ENCODE measurements at regions not wholly inside any gene's neighbourhood (a gene's known extent, or its start where the extent isn't known, plus 50 kb on each side); places are given as distances from the start of the nearest gene placed in this dataset.
A peak's percentile ranks its signal among the peaks of the same experiment; 100 is the strongest.

DNA sequence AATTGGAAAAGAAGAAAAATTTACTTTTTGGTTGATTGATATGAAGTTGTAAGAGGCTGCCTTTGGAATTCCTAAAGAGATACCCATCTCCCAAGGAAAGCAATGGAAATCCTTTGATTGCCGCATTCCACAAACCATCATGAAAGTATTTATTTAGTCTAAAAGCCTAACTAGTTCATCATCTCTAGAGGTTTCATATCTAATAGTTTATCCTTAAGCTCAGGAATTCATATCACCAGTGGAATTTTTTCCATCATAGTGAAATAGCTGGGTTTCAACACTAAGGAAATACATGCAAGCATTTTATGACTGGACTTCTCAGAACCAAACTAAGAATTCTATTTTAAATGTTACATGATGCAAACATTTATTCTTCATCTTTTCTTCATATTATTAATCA lies 144.9 kb downstream of the FBXO8 start:
- Histone ChIP-seq H3K4me3 (ENCODE audit: insufficient read depth, low read depth, low read length) (no peak overlapping the region), H3K27me3 (ENCODE audit: control insufficient read depth, insufficient read depth, low read length) (no peaks in the 10 kb centered on the region), H3K36me3 (replicated peaks; ENCODE audit: control insufficient read depth, insufficient read depth, low read length) (no peaks in the 10 kb centered on the region)
- no peak for DNase-seq

DNA sequence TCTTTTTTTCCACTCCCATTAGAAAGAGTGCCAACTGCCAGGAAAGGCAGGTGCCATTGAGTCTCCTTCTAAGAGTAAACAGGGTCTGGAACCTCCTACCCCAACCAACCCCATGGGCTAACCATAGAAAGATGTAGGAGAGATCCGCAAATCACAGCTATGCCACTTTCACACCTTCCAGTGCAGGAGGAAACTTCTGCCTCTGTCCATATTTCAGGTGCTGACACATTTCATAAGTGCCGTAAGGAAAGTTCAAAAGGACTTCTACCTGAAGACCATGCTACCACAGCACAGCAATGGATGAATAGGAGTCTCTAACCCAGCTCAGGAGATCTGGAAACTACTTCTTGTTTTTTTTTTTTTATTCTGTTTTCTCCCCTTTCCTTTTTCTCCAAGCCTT lies 145.8 kb downstream of the FBXO8 start:
- no peaks in the 10 kb centered on the region for H3K27me3 ChIP-seq (ENCODE audit: control insufficient read depth, insufficient read depth, low read length)
- H3K4me3 ChIP-seq (ENCODE audit: insufficient read depth, low read depth, low read length), result no peak overlapping the region
- DNase-seq, result no peak
- no peaks in the 10 kb centered on the region for H3K36me3 ChIP-seq (replicated peaks; ENCODE audit: control insufficient read depth, insufficient read depth, low read length)

DNA sequence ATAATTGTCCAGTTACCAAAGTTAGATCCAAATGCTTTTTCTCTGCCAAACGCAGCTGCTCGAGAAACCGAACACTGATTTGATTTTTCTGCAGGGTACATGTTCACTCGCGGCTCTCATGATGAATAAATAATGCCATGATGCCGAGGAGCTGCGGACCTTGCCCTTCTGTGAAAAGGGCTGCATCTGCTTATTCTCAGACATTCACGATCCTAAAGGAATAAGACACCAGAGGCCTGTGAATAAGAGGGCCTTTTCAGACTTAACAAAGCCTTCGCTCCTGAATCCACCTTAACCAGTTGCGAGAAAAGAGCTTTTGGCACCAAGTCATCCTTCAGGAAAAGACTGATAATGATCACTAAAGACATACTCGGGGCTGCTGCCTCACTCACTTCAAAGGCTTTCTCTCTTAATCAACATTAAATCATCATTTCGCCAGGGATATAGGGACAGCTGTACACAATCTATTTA lies 147.5 kb downstream of the FBXO8 start:
- Histone ChIP-seq H3K27me3 (ENCODE audit: control insufficient read depth, insufficient read depth, low read length) (no peaks in the 10 kb centered on the region), H3K4me3 (ENCODE audit: insufficient read depth, low read depth, low read length) (no peak overlapping the region)

DNA sequence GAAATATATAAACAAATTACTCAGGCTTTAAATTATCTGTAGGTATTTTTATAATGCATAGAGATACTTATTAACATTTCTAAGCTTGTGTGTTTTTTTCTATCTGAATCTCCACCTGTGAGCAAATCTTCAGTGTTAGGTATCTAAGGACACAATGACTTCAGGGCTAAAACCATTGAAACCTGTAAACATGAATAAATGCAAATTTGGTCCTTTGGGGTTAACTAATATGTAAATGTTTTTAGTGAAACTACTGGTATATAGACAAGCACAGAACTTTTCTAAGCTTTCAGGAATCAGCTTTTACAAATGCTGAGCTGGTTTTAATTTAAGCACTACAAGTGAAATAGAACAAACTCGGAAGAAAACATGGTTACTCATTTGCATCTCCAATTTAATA lies 147.9 kb downstream of the FBXO8 start:
- Histone ChIP-seq H3K4me3 (ENCODE audit: insufficient read depth, low read depth, low read length) (no peak overlapping the region), H3K36me3 (replicated peaks; ENCODE audit: control insufficient read depth, insufficient read depth, low read length) (no peaks in the 10 kb centered on the region), H3K27me3 (ENCODE audit: control insufficient read depth, insufficient read depth, low read length) (no peaks in the 10 kb centered on the region)
- no peak for DNase-seq

More for the DNA sequence above, 147.5 kb downstream of the FBXO8 start:
- DNase-seq, result no peak
- H3K36me3 ChIP-seq (replicated peaks; ENCODE audit: control insufficient read depth, insufficient read depth, low read length), result no peaks in the 10 kb centered on the region

DNA sequence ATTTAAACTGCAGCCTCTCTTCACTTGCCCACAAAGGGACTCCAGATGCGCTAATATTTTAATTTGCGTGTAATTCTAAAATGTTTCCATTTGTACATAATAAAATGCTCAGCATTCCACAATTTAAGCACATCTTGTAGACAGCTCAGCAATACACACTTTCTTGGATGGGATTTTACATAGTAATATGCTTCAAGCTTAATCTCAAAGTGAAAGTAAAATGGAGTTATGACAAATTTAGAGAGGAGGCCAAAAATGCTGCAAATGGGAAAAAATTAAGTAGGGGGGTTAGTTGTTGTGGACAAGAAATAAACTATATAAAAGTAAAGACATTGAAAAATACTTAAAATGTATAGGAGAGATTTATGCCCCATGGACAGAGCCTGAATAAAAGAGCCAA lies 149.1 kb downstream of the FBXO8 start:
- H3K27me3 ChIP-seq (ENCODE audit: control insufficient read depth, insufficient read depth, low read length), result no peaks in the 10 kb centered on the region
- DNase-seq, result no peak
- H3K4me3 ChIP-seq (ENCODE audit: insufficient read depth, low read depth, low read length), result no peak overlapping the region
- no peaks in the 10 kb centered on the region for H3K36me3 ChIP-seq (replicated peaks; ENCODE audit: control insufficient read depth, insufficient read depth, low read length)

DNA sequence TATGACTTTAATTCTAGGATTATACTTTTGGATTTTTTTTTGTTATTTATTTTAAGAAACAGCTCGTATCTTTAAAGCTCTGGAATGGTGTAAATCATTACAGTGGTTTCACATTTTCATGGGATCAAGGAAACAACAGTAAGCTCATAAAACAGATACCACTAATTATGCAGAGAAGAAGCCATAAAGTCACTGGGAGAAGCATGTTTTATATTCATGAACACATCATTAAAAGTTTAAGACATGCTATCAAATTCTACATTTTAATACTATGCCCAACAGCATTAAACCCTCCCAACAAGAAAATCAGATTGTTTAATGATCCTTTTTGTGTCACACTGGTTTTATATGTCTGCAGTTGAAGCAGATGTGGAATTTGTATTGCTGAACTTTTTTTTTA lies 149.9 kb downstream of the FBXO8 start:
- no peak for DNase-seq
- no peaks in the 10 kb centered on the region for H3K27me3 ChIP-seq (ENCODE audit: control insufficient read depth, insufficient read depth, low read length)
- H3K4me3 ChIP-seq (ENCODE audit: insufficient read depth, low read depth, low read length), result no peak overlapping the region
- no peaks in the 10 kb centered on the region for H3K36me3 ChIP-seq (replicated peaks; ENCODE audit: control insufficient read depth, insufficient read depth, low read length)

DNA sequence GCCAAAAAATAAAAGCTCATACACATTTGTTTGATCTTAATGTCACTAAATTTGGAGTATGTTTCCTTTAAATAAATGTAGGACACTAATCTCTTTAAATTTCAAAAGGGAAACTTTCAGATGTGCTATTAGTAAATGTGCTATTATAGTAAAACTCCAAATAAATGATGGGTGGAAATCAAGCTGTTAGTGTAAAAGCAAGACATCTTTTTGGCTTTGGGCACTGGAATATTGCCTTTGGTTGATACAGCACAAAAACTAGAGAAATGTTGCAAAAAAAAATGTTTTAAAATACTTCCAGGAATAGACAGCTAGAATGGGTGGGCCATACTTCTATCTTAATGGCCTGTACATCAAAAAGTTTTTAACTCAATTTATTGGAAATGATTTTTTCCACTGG lies 151.6 kb downstream of the FBXO8 start:
- H3K36me3 ChIP-seq (replicated peaks; ENCODE audit: control insufficient read depth, insufficient read depth, low read length), result no peaks in the 10 kb centered on the region

DNA sequence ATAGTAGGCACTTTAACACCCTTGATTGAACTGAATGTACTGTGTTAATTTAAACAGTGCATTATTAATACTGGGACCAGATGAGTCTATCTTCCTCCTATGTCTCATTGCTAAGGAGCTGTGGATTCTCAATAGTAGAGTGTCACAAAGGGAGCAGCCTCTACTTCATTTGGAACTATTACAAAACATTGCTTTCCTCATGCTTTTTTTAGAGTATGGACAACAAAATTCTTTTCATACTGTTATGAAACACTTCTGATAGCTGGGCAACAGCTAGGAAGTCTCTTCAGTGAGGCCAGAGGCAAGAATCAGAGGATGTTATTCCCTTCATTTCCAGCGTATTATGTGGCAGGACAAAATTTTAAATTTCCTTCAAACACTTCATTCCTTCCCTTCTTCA lies 160.8 kb downstream of the FBXO8 start:
- Histone ChIP-seq H3K36me3 (replicated peaks; ENCODE audit: control insufficient read depth, insufficient read depth, low read length) (no peaks in the 10 kb centered on the region), H3K27me3 (ENCODE audit: control insufficient read depth, insufficient read depth, low read length) (no peaks in the 10 kb centered on the region; the same call in 1 of the 2 replicates), H3K4me3 (ENCODE audit: insufficient read depth, low read depth, low read length) (no peak overlapping the region)
- no peak for DNase-seq

More for the DNA sequence above, 151.6 kb downstream of the FBXO8 start:
- Histone ChIP-seq H3K4me3 (ENCODE audit: insufficient read depth, low read depth, low read length) (no peak overlapping the region), H3K27me3 (ENCODE audit: control insufficient read depth, insufficient read depth, low read length) (no peaks in the 10 kb centered on the region)
- DNase-seq, result no peak

DNA sequence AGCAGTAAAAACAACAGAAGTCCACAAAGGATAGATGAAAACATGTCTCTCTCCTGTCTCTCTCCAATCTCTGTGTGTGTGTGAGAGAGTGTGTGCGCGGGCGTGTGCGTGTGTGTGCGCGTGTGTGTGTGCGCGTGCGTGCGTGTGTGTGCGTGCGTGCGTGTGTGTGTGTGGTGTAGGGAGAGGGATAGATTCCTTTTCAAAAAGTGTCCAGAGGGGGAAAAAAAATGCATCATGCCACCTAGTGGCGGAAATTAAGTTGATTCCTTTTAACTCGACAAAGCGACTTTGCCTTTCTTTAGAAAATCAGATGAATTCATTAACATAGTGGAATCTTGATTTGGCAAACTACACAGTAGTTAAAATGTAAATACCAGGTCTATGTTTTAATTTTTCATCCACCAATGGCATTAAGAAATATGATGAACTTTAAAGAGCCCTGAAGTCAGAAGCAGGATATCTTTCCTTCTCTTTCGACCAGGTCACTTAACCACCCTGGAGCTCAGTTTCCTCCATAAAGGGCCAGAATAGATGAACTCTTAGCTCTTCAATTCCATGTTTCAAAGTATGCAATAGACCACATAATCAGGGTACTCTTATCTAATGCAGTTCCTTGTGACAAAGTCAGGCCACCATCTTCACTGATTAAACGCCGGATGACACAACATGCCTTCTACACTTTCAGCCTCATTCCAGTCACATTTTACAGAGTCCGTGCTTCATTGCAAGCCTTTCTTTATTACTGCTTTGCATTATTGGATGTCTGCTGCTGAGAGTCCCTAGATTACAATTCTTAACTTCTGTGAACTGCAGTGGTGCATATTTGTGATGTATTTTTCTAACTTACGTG lies 162.8 kb downstream of the FBXO8 start:
- Histone ChIP-seq H3K27me3 (ENCODE audit: control insufficient read depth, insufficient read depth, low read length) (no peaks in the 10 kb centered on the region; the same call in 1 of the 2 replicates), H3K36me3 (replicated peaks; ENCODE audit: control insufficient read depth, insufficient read depth, low read length) (no peaks in the 10 kb centered on the region), H3K4me3 (ENCODE audit: insufficient read depth, low read depth, low read length) (peak overlapping the region; percentile 23; the same call in 1 of the 2 replicates)
- peak; percentile 37 for DNase-seq

DNA sequence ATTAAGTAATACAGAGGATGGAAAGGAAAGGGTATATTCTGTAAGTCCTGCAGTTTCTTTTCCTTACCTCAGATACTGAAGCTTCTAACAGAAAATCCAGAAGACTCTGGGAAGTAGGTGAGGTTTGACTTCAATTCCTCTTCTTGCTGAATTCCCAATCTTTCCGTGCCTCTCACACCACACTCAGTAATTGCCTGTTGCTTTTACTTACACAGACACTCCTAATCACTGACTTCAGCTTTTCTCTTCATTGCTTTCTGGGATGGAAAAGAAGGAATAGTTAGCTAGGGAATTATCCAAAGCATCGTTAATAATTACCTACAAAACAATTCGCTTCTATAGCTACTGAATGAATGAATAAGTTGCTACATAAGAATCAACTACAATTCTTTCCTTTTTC lies 163.6 kb downstream of the FBXO8 start:
- Histone ChIP-seq H3K4me3 (ENCODE audit: insufficient read depth, low read depth, low read length) (no peak overlapping the region), H3K36me3 (replicated peaks; ENCODE audit: control insufficient read depth, insufficient read depth, low read length) (no peaks in the 10 kb centered on the region), H3K27me3 (ENCODE audit: control insufficient read depth, insufficient read depth, low read length) (no peaks in the 10 kb centered on the region; the same call in 1 of the 2 replicates)
- DNase-seq, result no peak

DNA sequence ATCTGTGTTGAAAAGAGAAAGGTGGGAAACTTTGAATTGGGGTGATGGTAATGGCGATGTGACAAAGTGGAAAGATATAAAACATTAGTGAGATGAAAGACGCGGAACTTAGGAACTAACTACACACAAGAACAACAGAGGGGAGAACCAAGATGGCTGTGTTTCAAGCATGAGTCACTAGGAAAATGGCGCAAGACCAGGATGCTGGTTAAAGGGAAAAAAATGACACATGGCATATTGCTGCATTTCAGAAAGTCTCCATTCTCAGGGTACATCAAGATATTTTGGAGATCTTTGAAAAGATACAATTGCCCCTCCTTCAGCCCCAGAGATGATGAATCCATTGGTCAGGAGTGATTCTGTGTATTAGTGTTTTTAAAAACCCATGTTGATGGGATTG lies 164.4 kb downstream of the FBXO8 start:
- Histone ChIP-seq H3K36me3 (replicated peaks; ENCODE audit: control insufficient read depth, insufficient read depth, low read length) (no peaks in the 10 kb centered on the region), H3K27me3 (ENCODE audit: control insufficient read depth, insufficient read depth, low read length) (no peaks in the 10 kb centered on the region), H3K4me3 (ENCODE audit: insufficient read depth, low read depth, low read length) (no peak overlapping the region)
- no peak for DNase-seq

DNA sequence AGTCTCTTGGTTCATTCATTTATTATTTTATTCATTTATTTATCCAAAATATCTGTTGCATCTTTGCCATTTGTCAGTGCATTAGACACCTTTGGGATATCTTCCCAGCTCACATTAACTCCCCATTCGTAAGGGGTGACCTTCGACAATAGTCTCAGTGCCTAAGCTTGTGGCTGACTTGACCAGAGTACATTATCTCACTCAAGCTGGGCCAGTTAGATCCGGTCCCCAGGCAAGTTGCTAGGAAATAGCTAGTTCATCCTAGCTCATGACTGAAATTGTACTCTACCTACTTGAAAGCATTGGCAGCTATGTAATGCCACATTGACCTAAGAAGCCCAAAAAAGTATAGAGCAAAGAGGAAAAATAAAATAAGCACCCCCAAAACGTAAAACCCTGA lies 165.3 kb downstream of the FBXO8 start:
- no peak for DNase-seq
- Histone ChIP-seq H3K27me3 (ENCODE audit: control insufficient read depth, insufficient read depth, low read length) (no peaks in the 10 kb centered on the region), H3K36me3 (replicated peaks; ENCODE audit: control insufficient read depth, insufficient read depth, low read length) (no peaks in the 10 kb centered on the region), H3K4me3 (ENCODE audit: insufficient read depth, low read depth, low read length) (no peak overlapping the region)

DNA sequence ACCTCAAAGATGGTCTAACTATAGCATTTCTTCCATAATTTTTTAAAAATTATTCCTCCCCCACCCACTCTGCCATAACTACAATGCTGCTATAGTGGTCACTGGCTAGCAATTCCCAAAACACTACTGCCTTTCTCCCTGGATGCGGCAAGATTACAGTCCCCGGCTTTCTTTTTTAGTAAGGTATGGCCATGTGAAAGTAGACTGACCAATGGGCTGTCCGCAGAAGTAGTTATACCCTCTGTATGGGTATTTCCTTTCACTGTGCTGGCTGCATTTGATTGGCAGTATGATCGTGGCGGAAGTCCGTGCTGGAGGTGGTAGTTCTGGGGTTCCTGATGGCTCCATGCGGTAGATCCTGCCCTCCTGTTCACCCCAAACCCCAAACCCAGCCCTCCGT lies 166.0 kb downstream of the FBXO8 start:
- no peaks in the 10 kb centered on the region for H3K36me3 ChIP-seq (replicated peaks; ENCODE audit: control insufficient read depth, insufficient read depth, low read length)
- no peak overlapping the region for H3K4me3 ChIP-seq (ENCODE audit: insufficient read depth, low read depth, low read length)
- no peak for DNase-seq
- H3K27me3 ChIP-seq (ENCODE audit: control insufficient read depth, insufficient read depth, low read length), result no peaks in the 10 kb centered on the region

DNA sequence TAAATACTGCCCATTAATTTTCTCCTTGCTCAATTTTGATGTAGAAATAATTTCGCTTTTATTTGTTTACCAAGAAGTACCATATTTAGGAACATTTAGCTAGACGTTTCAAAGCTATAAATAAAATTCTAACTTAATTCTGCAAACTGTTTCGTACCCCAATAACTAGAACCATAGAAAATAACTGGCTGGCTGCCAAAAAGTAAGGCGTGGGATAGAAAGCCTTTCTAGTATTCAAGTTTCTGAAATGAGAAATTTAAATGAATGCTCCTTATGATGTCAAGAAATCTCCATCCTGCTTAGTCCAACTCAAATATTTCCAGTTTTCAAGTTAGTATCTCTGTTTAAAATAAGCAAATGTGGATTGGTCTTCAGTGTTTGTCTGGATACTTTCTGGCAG lies 167.4 kb downstream of the FBXO8 start:
- DNase-seq, result no peak
- H3K4me3 ChIP-seq (ENCODE audit: insufficient read depth, low read depth, low read length), result no peak overlapping the region
- H3K36me3 ChIP-seq (replicated peaks; ENCODE audit: control insufficient read depth, insufficient read depth, low read length), result no peaks in the 10 kb centered on the region
- no peaks in the 10 kb centered on the region for H3K27me3 ChIP-seq (ENCODE audit: control insufficient read depth, insufficient read depth, low read length)

DNA sequence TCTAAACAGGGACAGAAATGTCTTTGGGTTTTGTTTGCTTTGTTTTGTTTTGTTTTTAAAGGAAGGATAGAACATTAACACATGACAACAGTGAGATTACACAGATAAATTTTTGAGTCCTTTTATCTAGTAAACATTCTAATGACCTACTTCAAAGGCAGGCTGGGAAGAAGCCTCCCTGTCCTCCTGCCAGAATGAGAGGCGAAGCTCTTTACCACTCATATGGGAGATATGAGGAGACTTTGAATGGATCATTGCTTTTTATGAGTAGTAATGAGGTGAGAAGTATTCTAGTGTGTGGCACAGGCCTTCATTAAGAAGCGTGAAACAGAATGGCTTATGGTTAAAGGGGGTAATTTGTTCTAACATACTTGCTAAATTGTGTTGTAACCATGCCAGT lies 172.0 kb downstream of the FBXO8 start:
- no peaks in the 10 kb centered on the region for H3K36me3 ChIP-seq (replicated peaks; ENCODE audit: control insufficient read depth, insufficient read depth, low read length)
- no peak overlapping the region for H3K4me3 ChIP-seq (ENCODE audit: insufficient read depth, low read depth, low read length)
- no peak for DNase-seq
- H3K27me3 ChIP-seq (ENCODE audit: control insufficient read depth, insufficient read depth, low read length), result no peaks in the 10 kb centered on the region

Data from H7 (cell line).